C4-2B (cell line): ENCODE measurements at regions not wholly inside any gene's neighbourhood (a gene's known extent, or its start where the extent isn't known, plus 50 kb on each side); places are given as distances from the start of the nearest gene placed in this dataset.

Experiments
- ZFX ChIP-seq: fragments of 450-650 bp; IDR thresholded peaks from 2 replicates; pipeline ENCODE4 v1.6.1; 2017
- TF ChIP-seq, protein P1 (sequence below): fragments of 450-650 bp; conservative IDR thresholded peaks from 2 replicates; pipeline ENCODE4 v1.5.1; 2017; ENCODE audit warnings: mild to moderate bottlenecking

- TF ChIP-seq, protein P1, sequence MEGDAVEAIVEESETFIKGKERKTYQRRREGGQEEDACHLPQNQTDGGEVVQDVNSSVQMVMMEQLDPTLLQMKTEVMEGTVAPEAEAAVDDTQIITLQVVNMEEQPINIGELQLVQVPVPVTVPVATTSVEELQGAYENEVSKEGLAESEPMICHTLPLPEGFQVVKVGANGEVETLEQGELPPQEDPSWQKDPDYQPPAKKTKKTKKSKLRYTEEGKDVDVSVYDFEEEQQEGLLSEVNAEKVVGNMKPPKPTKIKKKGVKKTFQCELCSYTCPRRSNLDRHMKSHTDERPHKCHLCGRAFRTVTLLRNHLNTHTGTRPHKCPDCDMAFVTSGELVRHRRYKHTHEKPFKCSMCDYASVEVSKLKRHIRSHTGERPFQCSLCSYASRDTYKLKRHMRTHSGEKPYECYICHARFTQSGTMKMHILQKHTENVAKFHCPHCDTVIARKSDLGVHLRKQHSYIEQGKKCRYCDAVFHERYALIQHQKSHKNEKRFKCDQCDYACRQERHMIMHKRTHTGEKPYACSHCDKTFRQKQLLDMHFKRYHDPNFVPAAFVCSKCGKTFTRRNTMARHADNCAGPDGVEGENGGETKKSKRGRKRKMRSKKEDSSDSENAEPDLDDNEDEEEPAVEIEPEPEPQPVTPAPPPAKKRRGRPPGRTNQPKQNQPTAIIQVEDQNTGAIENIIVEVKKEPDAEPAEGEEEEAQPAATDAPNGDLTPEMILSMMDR = no peak
- no peak for TF ChIP-seq ZFX
These were observed 420.4 kb downstream of the CETN3 start for GRCh38 chr5:89988998-89989655.
